IMR-90 (cell line): ENCODE measurements at regions not wholly inside any gene's neighbourhood (a gene's known extent, or its start where the extent isn't known, plus 50 kb on each side); places are given as distances from the start of the nearest gene placed in this dataset.

Experiments used
- ATAC-seq: fragments of 200-7000 bp; cut with Tn5 transposase; 2 replicates; pipeline ENCODE4 v1.9.1; 2020; ENCODE audit warnings: low read depth, mild to moderate bottlenecking, moderate library complexity
- BruUV-seq: library from RNA; stranded (reverse); fragments of 400-500 nt; replicated peaks from 2 replicates; lab custom pipeline; 2021; lab: Mats Ljungman, UMichigan
- CTCF ChIA-PET: fragments of 300-600 bp; formaldehyde crosslinking; extraction: SDS; loops from one replicate; lab custom pipeline; 2021; ENCODE audit warnings: antibody characterized with exemption; lab: Yijun Ruan, JAX
- POLR2A ChIA-PET: fragments of 300-600 bp; sonication (Branson Sonifier 250); formaldehyde crosslinking; loops from one replicate; lab custom pipeline; 2022; ENCODE audit warnings: antibody characterized with exemption; ENCODE audit not compliant: unreplicated experiment; lab: Charles Lee
- DNase-seq: peaks from one replicate; pipeline ENCODE4 v3.0.0; 2013
- H2AFZ ChIP-seq: replicated peaks from 2 replicates; pipeline ENCODE3; 2013; ENCODE audit warnings: low read length, mild to moderate bottlenecking; ENCODE audit not compliant: poor library complexity
- H2AK5ac ChIP-seq: 2 replicates; pipeline ENCODE4 v1.6.1; 2013; ENCODE audit warnings: low read depth, low read length, inconsistent platforms
- H2AK9ac ChIP-seq: replicated peaks from 2 replicates; pipeline ENCODE3; 2013; ENCODE audit warnings: mild to moderate bottlenecking, low read depth, low read length, moderate library complexity; ENCODE audit not compliant: poor library complexity
- H2BK120ac ChIP-seq: 2 replicates; pipeline ENCODE4 v1.6.1; 2013; ENCODE audit warnings: low read depth, low read length, inconsistent platforms
- H2BK15ac ChIP-seq: 3 replicates; pipeline ENCODE4 v1.6.1; 2013; ENCODE audit warnings: low read depth, low read length, inconsistent platforms
- H2BK20ac ChIP-seq: 2 replicates; pipeline ENCODE4 v1.6.1; 2013; ENCODE audit warnings: low read depth, mild to moderate bottlenecking, inconsistent platforms, low read length, moderate library complexity
- H2BK5ac ChIP-seq: 2 replicates; pipeline ENCODE4 v1.6.1; 2013; ENCODE audit warnings: mild to moderate bottlenecking, low read depth, low read length, inconsistent platforms; ENCODE audit not compliant: poor library complexity, severe bottlenecking
- H3K14ac ChIP-seq: replicated peaks from 2 replicates; pipeline ENCODE4 v1.6.1; 2013; ENCODE audit warnings: low read depth, low read length, inconsistent platforms
- H3K18ac ChIP-seq: 2 replicates; pipeline ENCODE4 v1.6.1; 2013; ENCODE audit warnings: low read depth, low read length, control low read depth
- H3K23ac ChIP-seq: 2 replicates; pipeline ENCODE4 v1.6.1; 2013; ENCODE audit warnings: low read depth, low read length, inconsistent platforms
- H3K27ac ChIP-seq: 2 replicates; pipeline ENCODE4 v1.5.1; 2013; ENCODE audit warnings: mild to moderate bottlenecking, control low read depth, low read length; ENCODE audit not compliant: insufficient read depth
- H3K27me3 ChIP-seq: 2 replicates; pipeline ENCODE4 v1.6.1; 2013; ENCODE audit warnings: low read length; ENCODE audit not compliant: control insufficient read depth, insufficient read depth
- H3K36me3 ChIP-seq: 2 replicates; pipeline ENCODE4 v1.6.1; 2013; ENCODE audit warnings: low read length, mixed read lengths; ENCODE audit not compliant: control insufficient read depth, insufficient read depth
- H3K4ac ChIP-seq: 2 replicates; pipeline ENCODE4 v1.6.1; 2013; ENCODE audit warnings: low read depth, low read length, inconsistent platforms
- H3K4me1 ChIP-seq: 2 replicates; pipeline ENCODE4 v1.6.1; 2013; ENCODE audit warnings: low read length, mixed read lengths; ENCODE audit not compliant: control insufficient read depth, insufficient read depth
- H3K4me2 ChIP-seq: 2 replicates; pipeline ENCODE4 v1.6.1; 2013; ENCODE audit warnings: low read depth, mild to moderate bottlenecking, control low read depth, low read length, moderate library complexity
- H3K4me3 ChIP-seq: 2 replicates; pipeline ENCODE4 v1.5.1; 2013; ENCODE audit warnings: low read depth, mild to moderate bottlenecking, control low read depth, low read length, moderate library complexity; ENCODE audit not compliant: insufficient read depth
- H3K56ac ChIP-seq: 2 replicates; pipeline ENCODE4 v1.6.1; 2013; ENCODE audit warnings: low read length, inconsistent platforms; ENCODE audit not compliant: insufficient read depth; ENCODE audit errors: extremely low read depth
- H3K79me1 ChIP-seq, 2 experiments: 2 replicates each; pipeline ENCODE4 v1.6.1; 2013; ENCODE audit warnings: low read length in 2 of 2, inconsistent platforms in 1 of 2, low read depth in 1 of 2
- H3K9ac ChIP-seq: 2 replicates; pipeline ENCODE4 v1.6.1; 2013; ENCODE audit warnings: low read depth, low read length, control low read depth
- H3K9me1 ChIP-seq: 2 replicates; pipeline ENCODE4 v1.6.1; 2013; ENCODE audit warnings: low read length, inconsistent platforms; ENCODE audit not compliant: insufficient read depth
- H3K9me3 ChIP-seq: 2 replicates; pipeline ENCODE4 v1.6.1; 2013; ENCODE audit warnings: low read length; ENCODE audit not compliant: control insufficient read depth, insufficient read depth
- H4K20me1 ChIP-seq: 2 replicates; pipeline ENCODE4 v1.6.1; 2013; ENCODE audit warnings: low read length, inconsistent platforms; ENCODE audit not compliant: insufficient read depth
- H4K5ac ChIP-seq: 2 replicates; pipeline ENCODE4 v1.6.1; 2013; ENCODE audit warnings: mild to moderate bottlenecking, low read depth, low read length, control low read depth
- H4K8ac ChIP-seq, 2 experiments: 2 replicates each; pipeline ENCODE4 v1.6.1; 2013; ENCODE audit warnings: low read depth in 2 of 2, low read length in 2 of 2, control low read depth in 1 of 2, inconsistent platforms in 1 of 2
- H4K91ac ChIP-seq: 2 replicates; pipeline ENCODE4 v1.6.1; 2013; ENCODE audit warnings: low read depth, low read length, inconsistent platforms; ENCODE audit not compliant: insufficient read depth
- CHD1 ChIP-seq: IDR thresholded peaks from 2 replicates; pipeline ENCODE4 v1.6.1; 2012; ENCODE audit warnings: low read depth, low read length, improper control_type of control experiment
- MAFK ChIP-seq: IDR thresholded peaks from 2 replicates; pipeline ENCODE4 v1.6.1; 2012; ENCODE audit warnings: low read depth, low read length, improper control_type of control experiment
- MAZ ChIP-seq: IDR thresholded peaks from 2 replicates; pipeline ENCODE4 v1.6.1; 2012; ENCODE audit warnings: low read depth, mild to moderate bottlenecking, low read length, improper control_type of control experiment, moderate library complexity, borderline replicate concordance
- NFE2L2 ChIP-seq: fragments of 150-350 bp; IDR thresholded peaks from 2 replicates; pipeline ENCODE4 v1.6.1; 2016; ENCODE audit warnings: low read depth, mild to moderate bottlenecking, low read length
- RAD21 ChIP-seq: IDR thresholded peaks from 2 replicates; pipeline ENCODE4 v1.6.1; 2012; ENCODE audit warnings: low read length, improper control_type of control experiment
- RCOR1 ChIP-seq: IDR thresholded peaks from 2 replicates; pipeline ENCODE4 v1.6.1; 2012; ENCODE audit warnings: mild to moderate bottlenecking, low read length, improper control_type of control experiment; ENCODE audit not compliant: insufficient replicate concordance
- WGBS, 2 experiments: methylation state at CpG; one replicate each; pipeline versions ENCODE4 v1.1.5 to v1.1.7; 2013; ENCODE audit warnings: missing lambda C conversion rate in 2 of 2; ENCODE audit not compliant: insufficient read length in 1 of 2; ENCODE audit errors: extremely low coverage in 2 of 2; 5-methylcytosine and 5-hydroxymethylcytosine counted together
- dilution Hi-C: fragments of 300-500 bp; cut with HindIII; formaldehyde crosslinking; loops from one replicate; pipeline ENCODE4 v1.14.3; 2018; ENCODE audit warnings: low sequenced_read_pairs; ENCODE audit not compliant: unreplicated experiment
- in situ Hi-C: fragments of 300-500 bp; cut with MboI; formaldehyde crosslinking; loops from 3 replicates; pipeline ENCODE4 v1.14.3; 2019; ENCODE audit warnings: low sequenced_read_pairs, inconsistent platforms, mixed read lengths
- intact Hi-C: fragments of 100-400 bp; cut with micrococcal nuclease; formaldehyde crosslinking; loops from 2 replicates; pipeline ENCODE4 v1.10.0; 2022
- TF ChIP-seq, protein P1 (sequence below): conservative IDR thresholded peaks from 2 replicates; pipeline ENCODE4 v1.5.1; 2012; ENCODE audit warnings: mild to moderate bottlenecking, low read depth, low read length, improper control_type of control experiment

DNA sequence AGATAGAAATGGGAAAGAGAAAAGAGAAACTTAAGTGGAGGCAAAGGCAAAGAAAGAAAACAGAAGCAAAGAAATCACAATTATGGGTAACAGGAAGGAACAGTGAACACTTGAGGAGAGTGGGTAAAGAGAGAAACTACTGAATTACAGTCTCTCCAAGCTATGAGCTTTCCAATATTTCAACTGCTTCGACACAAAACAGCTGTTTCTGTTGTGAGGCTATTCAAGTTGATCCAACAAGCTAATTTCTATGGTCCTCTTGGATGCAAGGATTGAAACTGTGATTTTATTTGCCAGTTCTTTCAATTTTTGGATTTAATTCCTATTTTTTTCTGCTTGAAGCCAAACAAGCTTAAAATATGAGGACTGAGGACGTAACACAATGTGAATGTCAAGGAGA, 80.5 kb upstream of the ADGRA3 start:
- Histone ChIP-seq H3K23ac (no peak overlapping the region), H3K56ac (no peak overlapping the region), H3K4me2 (no peak overlapping the region), H3K14ac (no peak overlapping the region), H3K27ac (no peak overlapping the region), H3K27me3 (no peaks in the 10 kb centered on the region), H2AK9ac (no peak overlapping the region), H4K20me1 (no peaks in the 10 kb centered on the region), H3K9ac (no peak overlapping the region), H3K36me3 (no peaks in the 10 kb centered on the region), H2BK20ac (no peak overlapping the region), H3K9me3 (no peaks in the 10 kb centered on the region), H3K4me1 (no peaks in the 10 kb centered on the region), H4K91ac (no peak overlapping the region), H2AFZ (no peak overlapping the region), H3K4me3 (no peak overlapping the region), H4K8ac (no peak overlapping the region), H3K79me1 (no peaks in the 10 kb centered on the region), H3K9me1 (no peaks in the 10 kb centered on the region), H2BK15ac (no peak overlapping the region), H2BK120ac (no peak overlapping the region), H2BK5ac (no peak overlapping the region), H4K5ac (no peak overlapping the region), H3K18ac (no peak overlapping the region), H2AK5ac (no peak overlapping the region), H3K4ac (no peak overlapping the region)
- intact Hi-C loops (no loop called here), dilution Hi-C loops (no loop called here), in situ Hi-C loops (no loop called here)
- CTCF ChIA-PET: no interaction called here
- DNase-seq (no peak), ATAC-seq (no peak)
- TF ChIP-seq RAD21: no peak
- TF ChIP-seq, protein P1, sequence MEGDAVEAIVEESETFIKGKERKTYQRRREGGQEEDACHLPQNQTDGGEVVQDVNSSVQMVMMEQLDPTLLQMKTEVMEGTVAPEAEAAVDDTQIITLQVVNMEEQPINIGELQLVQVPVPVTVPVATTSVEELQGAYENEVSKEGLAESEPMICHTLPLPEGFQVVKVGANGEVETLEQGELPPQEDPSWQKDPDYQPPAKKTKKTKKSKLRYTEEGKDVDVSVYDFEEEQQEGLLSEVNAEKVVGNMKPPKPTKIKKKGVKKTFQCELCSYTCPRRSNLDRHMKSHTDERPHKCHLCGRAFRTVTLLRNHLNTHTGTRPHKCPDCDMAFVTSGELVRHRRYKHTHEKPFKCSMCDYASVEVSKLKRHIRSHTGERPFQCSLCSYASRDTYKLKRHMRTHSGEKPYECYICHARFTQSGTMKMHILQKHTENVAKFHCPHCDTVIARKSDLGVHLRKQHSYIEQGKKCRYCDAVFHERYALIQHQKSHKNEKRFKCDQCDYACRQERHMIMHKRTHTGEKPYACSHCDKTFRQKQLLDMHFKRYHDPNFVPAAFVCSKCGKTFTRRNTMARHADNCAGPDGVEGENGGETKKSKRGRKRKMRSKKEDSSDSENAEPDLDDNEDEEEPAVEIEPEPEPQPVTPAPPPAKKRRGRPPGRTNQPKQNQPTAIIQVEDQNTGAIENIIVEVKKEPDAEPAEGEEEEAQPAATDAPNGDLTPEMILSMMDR: no peak
- no peak for TF ChIP-seq MAFK
- TF ChIP-seq CHD1: no peak
- TF ChIP-seq RCOR1: no peak
- TF ChIP-seq NFE2L2: no peak
- no peak for TF ChIP-seq MAZ
- POLR2A ChIA-PET: no interaction called here
- BruUV-seq: no TSS peak
- no CpG with 5 or more reads among the region's 2 CpGs for WGBS, 2 experiments
